GM12874 (cell line): ENCODE measurements at regions not wholly inside any gene's neighbourhood (a gene's known extent, or its start where the extent isn't known, plus 50 kb on each side); places are given as distances from the start of the nearest gene placed in this dataset.

Source experiments
- TF ChIP-seq, protein P1 (sequence below): IDR thresholded peaks from 2 replicates; pipeline ENCODE4 v1.5.1; 2011; ENCODE audit warnings: low read depth, mild to moderate bottlenecking, control low read depth, low read length, moderate library complexity; ENCODE audit not compliant: insufficient read depth

DNA sequence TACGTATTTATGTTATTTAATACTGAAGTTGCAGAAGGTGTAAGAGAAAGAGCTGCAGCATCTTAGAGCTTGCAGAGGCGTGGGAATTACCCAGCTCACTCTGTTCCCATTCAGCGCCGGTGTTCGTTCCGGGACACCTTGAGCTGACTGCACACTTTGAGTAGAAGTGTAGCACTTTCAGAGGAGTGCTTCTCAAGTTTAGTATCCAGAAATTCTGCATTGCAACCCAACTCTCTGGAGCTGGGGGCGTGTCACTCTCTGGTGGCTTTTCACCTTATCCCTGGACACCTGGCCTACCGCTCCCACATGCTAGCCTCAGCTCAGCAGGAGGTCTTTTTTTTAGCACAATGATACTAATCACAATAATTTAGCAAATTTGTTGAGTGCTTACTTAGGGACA lies 66.4 kb upstream of the SHH start:
- TF ChIP-seq, protein P1, sequence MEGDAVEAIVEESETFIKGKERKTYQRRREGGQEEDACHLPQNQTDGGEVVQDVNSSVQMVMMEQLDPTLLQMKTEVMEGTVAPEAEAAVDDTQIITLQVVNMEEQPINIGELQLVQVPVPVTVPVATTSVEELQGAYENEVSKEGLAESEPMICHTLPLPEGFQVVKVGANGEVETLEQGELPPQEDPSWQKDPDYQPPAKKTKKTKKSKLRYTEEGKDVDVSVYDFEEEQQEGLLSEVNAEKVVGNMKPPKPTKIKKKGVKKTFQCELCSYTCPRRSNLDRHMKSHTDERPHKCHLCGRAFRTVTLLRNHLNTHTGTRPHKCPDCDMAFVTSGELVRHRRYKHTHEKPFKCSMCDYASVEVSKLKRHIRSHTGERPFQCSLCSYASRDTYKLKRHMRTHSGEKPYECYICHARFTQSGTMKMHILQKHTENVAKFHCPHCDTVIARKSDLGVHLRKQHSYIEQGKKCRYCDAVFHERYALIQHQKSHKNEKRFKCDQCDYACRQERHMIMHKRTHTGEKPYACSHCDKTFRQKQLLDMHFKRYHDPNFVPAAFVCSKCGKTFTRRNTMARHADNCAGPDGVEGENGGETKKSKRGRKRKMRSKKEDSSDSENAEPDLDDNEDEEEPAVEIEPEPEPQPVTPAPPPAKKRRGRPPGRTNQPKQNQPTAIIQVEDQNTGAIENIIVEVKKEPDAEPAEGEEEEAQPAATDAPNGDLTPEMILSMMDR: no peak

DNA sequence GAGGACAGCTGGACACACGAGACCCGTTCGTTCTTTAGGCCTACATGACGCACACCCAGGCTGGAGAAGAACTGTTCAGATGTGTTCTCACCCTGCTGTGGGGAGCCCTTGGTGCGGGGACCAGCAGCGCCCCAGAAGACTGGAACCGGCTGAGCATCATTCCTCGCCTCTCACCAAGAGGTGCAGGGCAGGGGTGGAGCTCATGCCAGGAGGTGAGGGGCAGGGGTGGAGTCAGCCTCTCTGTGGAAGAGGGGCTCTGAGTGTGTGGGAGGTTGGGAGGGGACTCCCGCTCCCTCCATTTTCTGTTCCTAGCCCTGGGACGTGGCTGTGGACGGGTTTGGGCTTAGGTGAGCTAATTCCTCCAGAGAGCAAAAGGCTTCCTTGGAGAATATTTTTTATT lies 66.0 kb upstream of the SHH start:
- TF ChIP-seq, protein P1: no peak

DNA sequence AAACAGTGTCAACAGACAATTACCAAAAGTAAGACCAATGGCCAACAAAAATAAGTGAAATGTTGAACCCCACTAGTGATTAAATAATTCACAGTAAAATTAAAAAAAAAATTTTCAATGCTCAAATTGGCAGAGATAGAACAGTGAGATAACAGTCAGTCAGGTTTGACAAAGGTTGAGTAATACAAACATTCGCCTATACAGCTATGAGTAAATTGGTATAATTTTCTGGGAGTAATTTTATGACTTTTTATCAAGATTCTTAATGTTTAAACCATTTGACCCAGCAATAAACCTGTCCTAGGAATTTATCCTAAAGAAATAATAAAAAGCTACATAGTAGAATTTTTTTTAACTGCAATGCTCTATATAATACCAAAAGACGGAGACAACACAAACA lies 64.9 kb upstream of the SHH start:
- TF ChIP-seq, protein P1: no peak

DNA sequence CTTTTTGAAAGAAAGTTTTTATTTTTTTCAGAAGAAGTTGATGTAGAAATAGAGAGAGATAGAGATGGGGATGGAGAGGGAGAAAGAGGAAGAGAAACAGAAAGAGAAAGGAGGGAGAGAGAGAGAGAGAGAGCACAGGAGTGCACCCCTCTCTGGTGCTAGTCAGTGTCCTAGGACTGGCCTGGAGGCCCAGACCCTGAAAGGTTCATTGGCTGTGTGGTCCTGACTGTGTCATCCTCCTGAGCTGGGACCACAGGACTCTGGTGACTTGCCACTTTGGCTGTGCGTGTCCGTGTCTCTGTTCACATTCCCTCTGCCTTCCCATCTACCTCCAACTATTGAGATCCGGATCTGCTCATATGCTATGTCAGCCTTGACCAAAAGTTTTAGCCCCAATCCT lies 62.1 kb upstream of the SHH start:
- TF ChIP-seq, protein P1: no peak

DNA sequence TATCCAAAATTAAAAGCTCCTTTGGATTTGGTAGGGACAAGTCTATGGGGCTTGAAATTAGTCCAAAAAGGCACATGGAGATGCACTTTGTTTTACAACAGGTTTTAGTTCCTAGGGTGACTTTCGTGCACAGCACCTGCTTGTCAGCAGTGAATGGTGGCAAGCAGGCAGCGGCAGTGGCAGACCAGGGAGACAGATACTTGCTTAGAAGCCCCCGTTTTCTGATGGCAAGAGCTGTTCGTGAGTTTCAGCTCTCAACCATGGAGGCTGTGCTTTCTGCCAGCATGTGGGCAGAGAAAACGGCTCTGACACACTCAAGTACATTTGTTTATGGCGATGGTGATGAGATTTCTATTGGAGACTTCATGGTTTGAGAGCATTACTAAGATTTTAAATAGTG lies 61.7 kb upstream of the SHH start:
- TF ChIP-seq, protein P1: no peak

DNA sequence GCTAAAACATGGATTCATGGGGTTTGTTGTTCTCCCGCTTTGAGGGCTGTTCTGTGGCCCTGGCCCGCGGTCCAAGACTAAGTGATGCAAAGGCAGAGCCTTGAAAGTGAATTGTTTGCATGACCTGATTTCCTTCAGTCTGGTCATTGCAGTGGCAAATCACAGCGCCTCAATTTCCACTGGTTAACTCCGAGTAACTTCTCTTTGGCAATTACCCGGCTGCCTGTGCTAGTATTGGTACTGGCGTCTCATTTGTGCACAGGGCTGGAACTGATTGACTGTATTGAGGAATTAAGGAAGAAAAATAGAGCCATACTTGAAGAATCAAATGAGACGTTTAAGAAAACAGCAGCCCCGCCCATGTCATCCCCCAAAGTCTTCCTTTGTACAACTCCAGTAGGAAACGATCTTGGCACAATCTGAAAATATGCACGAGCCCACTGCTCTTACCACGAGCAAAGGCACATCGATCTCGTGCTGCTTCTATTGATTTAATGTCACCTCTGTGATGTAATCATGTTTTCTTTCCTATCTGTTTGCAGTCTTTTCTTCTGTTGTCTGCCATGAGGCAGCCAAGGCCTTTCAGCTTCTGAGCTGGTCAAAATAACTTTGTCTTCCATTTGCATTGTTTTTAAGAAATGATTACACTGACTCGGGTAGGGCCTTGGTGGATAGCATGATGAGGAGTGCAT lies 60.6 kb upstream of the SHH start:
- TF ChIP-seq, protein P1: no peak

DNA sequence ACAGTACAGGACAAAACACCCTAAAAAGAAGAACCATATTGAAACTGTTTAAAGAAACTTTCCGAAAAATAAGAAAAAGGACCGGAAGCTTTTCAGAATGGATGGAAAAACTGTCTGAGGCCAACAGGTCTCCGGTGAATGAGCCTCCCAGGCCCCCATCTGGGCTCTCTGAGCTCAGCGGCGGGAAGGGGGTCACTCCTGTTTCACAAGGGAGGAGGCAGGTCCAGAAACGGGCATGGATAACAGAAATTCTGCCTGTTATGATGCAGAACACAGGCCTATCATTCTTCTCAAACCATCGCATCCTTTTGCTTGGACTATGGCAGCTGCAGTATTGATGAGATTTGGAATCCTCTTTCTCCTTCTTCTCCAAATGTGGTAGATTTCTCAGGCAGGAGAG lies 58.9 kb upstream of the SHH start:
- TF ChIP-seq, protein P1: no peak
